HT-29 (cell line): ENCODE measurements at regions not wholly inside any gene's neighbourhood (a gene's known extent, or its start where the extent isn't known, plus 50 kb on each side); places are given as distances from the start of the nearest gene placed in this dataset.

Experiments used
- DNase-seq: peaks from one replicate; pipeline ENCODE4 v3.0.0-alpha.2; 2015; ENCODE audit warnings: low spot score

DNA sequence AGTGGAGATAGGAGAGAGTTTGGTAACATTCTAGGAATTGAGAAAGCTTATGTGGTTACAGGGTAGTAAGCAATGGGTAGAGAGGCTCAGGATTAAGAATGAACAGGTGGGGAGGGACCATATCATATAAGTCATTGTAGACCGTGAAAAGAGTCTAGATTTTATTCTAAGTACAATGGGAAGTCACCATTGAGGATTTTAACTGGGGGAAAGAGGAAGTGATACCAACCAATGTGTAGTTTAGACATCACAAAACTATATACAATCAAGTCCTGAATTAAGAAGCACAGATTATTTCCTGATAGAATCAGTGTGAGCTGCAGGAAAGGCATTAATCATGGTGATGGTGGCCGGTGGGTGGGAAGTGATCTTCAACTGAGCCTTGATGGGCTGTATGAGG is 178.3 kb upstream of the ZIC3 start:
- no peak for DNase-seq

GRCh38 chrX:137366018-137366633 is 199.8 kb upstream of the ZIC3 start:
- no peak for DNase-seq

GRCh38 chrX:137363559-137363958 is 202.4 kb upstream of the ZIC3 start:
- no peak for DNase-seq

DNA sequence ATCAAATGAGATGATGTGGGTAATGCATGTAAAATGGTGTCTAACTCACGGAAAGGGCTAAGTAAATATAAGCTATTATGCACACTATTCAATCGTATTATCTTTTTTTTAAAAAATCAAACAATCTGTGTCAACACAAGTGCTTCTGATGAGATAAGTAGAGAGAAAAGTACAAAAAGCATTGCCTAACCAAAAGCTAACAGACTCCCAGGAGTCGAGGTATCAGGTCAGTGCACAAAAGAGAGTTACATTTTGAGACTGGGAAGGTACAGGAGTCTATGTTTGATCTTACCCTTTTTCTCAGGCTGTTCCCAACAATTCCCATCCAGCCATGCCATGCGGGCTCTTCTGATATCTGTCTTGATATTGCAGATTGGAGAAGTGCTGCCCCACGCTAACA is 203.3 kb upstream of the ZIC3 start:
- no peak for DNase-seq

- DNase-seq, result no peak
Measured at GRCh38 chrX:137354851-137355250, 211.1 kb upstream of the ZIC3 start.

DNA sequence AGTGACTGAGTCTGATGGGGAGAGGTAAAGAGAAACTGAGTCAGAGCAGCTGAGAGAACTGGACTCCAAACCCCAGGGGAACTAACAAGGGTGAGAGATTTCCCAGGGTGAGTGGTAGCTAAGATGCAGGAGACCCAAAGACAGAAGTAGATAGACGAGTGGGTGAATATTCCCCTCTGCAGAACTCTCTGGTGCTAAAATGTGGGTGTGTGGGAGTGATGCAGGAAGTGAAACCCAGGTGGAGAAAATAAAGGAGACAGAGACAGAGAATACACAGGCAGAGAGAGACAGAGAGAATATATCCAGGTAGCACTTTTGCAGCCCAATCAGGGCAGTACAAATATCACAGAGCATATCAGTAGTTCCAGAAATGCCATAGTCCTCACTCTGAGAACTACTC is 212.5 kb upstream of the ZIC3 start:
- no peak for DNase-seq

DNA sequence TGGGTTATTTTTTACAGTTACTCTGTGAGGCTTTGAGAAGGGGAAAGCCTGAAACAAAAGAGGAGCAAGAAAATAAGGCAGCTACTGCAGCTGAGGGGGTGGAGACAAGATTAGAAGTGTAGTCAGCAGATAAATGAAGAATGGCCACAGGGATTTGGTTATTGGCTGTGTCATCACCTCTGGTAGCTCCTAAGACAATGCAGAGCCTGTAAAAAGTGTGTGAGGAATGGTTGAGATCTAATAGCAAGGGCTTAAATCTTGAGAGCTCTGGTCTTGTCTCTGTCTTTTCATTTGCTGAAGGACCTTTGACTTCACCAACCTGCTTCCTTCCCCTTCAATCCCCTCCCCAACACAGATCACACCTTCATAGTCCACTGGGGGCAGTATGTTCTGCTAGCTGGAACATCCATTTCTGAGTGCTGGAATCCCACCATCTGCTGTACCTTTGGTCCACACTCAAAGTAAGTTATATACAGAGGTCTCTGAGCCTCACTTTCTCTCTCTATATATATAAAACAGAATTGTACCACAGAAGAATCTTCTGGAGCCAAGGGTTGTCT is 213.7 kb upstream of the ZIC3 start:
- no peak for DNase-seq

- DNase-seq, result no peak
Measured at GRCh38 chrX:137342969-137343368, 223.0 kb upstream of the ZIC3 start.

DNA sequence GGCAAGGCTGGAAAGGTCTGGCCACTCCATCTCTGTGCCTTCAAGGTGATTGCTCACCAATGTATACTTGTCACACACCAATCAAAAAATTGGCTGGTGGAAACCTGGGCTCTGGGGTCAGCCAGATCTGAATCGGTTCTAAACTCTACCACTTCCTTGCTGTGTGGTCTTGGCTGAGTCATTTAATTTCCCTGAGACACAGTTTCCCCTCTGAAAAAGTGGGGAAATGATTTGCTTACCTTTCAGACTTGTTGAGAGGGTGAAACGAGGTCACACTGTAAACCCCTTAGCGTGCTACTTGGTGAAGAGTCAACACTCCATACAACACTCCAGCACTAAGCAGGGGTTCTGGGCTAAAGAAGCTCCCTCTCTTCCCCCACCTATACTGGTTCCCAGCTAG is 252.3 kb upstream of the ZIC3 start:
- DNase-seq, result no peak

- DNase-seq, result no peak
Measured at GRCh38 chrX:137305404-137305803, 260.5 kb upstream of the ZIC3 start.

DNA sequence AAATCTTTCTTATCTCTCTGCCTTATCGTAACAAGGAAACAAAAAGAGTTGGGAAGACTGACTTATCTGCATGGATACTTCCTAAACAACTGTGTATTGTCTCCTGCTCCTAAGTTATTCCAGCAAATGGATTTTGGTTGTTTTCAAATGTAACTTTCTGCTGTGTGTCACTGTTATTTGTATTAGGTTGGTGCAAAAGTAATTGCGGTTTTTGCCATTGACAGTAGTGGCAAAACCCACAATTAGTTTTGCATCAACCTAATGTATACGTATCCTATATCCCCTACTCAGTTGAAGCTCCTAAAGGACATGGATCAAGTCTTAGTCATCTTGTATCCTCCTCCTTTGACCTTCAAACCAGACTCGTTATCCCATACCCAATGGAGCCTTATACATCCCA is 263.4 kb upstream of the GPR101 start:
- DNase-seq, result no peak

- no peak for DNase-seq
Measured at GRCh38 chrX:137290011-137290410, 256.2 kb upstream of the GPR101 start.

DNA sequence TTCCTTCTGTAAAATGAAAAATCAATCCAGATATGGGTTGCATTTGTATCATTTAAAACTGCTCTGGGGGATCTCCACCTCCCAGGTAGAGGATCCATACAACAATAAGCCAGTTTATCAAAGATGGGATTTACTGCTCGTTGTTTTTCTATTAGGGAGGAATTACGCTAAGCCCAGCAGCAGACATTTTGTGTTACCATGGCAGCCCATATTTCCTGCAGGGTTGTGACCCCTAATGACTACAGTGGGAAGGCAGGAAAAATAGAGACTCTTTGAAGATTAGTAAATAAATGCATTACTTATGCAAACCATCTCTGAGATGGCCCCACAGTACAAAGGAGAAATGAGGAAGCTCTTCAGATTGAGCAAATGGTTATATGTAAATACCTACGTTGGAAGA is 253.4 kb upstream of the GPR101 start:
- no peak for DNase-seq

DNA sequence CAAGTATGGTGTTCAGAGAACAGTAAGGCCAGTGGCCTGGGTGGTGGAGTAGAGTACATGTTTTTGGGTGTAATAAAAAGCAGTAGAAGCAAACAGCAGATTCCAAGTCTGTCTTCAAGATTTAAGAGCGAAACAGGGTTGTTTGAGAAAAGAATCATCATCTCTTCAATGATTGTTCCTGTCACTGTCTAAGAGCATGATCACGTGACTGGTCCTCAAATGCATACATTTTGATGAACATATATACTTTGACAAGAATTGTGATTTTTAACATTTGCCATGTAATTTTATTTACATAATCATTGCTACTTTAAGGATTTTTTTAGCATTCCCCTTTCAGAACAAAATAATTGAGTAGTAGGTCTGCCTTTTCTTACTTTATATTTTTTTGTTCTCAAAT is 252.6 kb upstream of the GPR101 start:
- DNase-seq, result no peak

- DNase-seq, result no peak
Measured at GRCh38 chrX:137278825-137279224, 245.0 kb upstream of the GPR101 start.

DNA sequence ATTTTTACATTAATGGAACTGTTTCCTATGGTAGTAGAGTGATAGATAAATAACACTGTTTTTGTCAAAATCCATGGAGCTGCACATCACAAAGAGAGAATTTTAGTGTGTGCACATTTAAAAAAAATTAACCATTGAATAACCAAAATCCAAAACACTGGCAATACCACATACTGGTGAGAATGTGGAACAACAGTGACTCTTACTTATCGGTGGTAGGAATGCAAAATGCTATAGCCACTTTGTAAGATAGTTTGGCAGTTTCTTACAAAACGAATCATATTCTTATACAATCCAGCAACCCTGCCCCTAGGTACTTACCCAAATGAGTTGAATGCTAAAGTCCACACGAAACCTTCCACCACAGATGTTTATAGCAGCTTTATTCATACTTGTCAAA is 229.6 kb upstream of the GPR101 start:
- DNase-seq, result no peak

DNA sequence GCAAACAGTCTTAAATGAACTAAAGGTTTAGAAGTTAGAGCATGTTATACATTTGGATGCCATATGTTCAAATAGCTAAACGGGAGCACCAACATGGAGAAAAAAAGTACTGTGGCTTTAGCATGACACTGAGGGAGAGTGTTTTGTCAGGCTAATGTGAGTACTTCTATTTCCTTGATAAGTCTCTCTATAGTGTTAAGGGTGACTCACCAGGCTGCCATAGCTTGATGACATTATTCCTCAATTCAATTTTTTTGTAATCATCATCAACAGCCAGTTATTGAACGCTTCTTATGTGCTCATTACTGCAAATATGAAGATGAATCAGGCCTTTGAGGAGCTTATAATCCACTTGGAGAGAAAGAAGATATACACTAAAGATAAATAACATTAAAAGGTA is 211.4 kb upstream of the GPR101 start:
- no peak for DNase-seq

DNA sequence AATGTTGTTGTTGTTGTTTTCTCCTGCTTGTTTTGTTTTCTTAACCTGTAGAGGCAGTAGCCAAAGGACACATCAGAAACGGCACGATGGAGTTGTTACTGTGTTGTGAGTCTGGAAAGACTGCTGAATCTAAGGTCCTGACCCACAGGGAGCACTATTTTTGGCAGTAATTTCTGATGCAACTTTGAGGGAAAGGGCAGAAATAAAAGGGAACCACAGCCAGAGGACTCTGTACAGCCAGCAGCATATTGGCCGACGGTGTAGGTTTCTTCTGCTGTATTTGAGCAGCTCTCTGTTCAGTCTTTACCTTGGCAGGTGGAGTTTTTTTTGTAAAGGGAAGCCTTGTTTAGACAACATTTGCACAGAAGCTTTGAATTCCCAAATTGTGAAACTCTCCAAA is 203.0 kb upstream of the GPR101 start:
- DNase-seq, result no peak

DNA sequence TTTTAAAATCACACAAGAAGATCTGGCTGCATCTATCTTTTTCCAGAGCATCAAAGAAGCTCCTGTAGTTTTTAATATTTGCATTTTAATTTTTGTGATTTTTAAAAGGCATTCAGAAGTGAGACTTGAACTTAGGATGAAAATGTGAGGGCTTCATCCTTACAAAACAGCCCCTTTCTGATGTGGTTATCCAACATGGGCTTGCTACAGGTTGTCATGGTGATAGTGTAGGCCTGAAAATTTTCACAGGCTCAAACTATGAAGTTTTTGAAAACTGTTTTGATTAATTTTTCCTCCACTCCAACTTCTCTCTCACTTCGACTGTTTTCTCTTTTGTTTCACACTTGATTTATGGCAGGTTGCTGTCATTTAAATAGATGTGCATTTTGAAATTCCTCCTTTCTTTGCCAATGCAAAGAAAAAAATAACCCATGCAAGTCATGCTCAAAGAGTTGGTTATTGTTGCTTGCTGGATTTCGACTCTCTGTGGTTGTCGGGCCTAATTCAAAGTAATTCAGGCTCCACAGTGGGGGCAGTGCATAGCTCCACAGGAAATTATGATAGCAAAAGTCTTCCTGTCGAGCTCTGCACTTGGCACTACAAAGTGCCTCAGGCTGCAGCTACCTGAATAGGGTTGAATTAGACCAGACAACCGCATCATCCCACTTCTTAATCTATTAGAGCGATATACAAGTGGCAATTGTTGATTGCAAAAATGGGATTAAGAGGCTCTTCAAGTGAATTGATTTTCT is 201.0 kb upstream of the GPR101 start:
- DNase-seq, result no peak

DNA sequence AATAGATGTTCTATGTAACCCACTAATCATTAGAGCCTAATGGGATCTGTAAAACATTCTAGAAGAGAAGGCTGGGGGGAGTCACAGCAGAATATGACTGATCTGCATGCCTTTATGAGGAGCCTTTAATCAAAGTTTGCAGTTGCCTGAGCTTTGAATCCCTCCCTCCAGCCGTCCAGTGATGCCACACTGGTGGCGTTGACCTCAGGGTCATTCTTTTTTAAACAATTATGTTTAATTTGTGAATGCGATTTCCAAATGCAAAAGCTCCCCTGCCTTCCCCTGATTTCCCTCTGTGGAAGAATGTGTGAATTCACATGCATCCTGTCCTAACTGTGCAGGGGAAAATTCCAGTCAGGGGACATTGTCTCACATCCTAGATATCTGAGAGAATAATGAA is 199.7 kb upstream of the GPR101 start:
- DNase-seq, result no peak

DNA sequence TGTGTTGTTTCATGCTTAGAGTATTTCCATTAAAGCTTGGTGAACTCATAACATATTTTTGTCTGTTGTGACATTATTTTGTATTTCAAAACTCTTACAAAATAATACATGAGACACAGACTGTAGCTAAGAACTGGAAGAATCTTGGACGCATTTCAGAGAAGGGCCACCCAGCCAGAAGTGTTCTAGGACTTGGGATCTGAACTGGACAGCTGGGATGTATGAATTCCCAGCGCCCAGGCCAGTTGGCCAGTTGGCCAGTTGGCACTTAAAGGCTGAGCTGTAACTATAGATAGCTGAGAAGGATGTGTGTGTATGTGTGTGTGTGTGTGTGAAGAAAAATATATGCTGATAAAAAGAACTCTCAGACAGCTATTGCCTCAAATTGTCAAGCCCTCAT is 193.4 kb upstream of the GPR101 start:
- DNase-seq, result no peak

DNA sequence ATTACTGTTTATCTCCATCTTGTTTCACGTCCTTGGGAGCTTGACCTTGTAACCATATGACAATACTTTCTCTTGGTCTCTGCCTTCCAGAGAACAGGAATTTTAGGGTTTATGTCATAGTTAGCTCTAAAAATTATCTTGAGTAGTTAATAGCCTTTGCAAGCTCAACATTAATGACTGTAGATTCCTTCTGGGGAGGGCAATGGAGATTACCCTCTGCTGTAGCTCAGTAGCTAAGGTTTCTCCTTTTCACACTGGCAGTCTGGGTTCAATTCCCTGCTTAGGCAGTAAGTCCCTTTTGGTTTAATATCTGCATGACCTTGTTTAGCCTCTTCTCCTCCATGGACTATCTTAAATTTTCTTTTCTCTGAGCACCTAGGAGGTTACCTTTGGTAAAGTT is 181.7 kb upstream of the GPR101 start:
- no peak for DNase-seq

DNA sequence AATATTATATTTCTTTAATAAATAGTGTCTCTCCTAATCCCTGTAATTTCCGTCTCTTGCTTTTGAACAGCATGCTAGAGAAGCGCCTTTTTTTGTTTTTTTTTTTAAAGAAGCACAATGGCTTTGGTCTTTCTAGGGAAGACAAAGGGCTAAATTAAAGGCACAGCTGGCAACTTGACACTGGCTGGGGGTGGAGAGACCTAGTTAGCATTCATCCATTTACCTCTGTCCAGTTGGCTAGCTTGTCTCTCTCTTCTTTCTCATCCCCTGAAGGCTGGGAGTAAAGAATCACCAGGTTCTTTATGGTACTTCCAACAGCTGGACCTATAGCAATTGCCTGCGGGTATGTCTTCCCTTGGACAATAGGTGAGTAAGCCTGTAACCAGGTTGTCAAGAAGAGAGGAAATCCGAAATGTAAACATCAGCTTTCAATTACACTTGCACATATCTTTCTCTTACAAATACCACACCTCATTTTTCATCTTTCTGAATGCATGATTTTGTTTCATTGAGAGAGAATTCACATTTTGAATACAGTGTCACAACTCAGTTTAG is 178.4 kb upstream of the GPR101 start:
- no peak for DNase-seq
